ENCODE measurements at regions not wholly inside any gene's neighbourhood (a gene's known extent, or its start where the extent isn't known, plus 50 kb on each side); places are given as distances from the start of the nearest gene placed in this dataset.

DNA sequence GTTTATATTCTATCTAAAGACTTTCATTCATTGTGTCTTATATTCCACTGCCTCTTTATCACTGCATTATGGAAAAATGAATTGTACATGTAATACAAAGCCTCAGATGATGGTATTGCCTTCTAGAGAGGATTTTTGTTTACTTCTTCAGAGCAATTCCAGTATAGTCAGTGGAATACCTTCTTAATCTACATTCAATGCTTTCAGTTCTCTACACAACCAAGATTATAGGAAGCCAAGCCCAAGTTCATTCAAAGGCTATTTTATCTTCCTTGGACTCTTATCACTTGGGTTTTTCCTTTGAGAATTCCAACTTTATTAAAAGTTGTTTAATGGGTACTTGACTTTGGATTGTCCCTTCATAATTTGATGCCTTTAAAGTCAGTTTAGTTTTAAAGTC lies 1971.0 kb upstream of the FLRT2 start:
- Histone ChIP-seq H3K36me3 (no peaks in the 10 kb centered on the region), H3K27ac (no peak overlapping the region), H3K4me1 (no peaks in the 10 kb centered on the region), H3K27me3 (no peaks in the 10 kb centered on the region), H3K9me3 (no peaks in the 10 kb centered on the region), H3K4me3 (no peak overlapping the region)
- no peak for TF ChIP-seq CTCF (IDR thresholded peaks at IDR 0.05)
- no peak for TF ChIP-seq POLR2AphosphoS5 (IDR thresholded peaks at IDR 0.05)
- TF ChIP-seq EP300 (IDR thresholded peaks at IDR 0.05) = no peak
- TF ChIP-seq POLR2A (IDR thresholded peaks at IDR 0.05) = no peak
- ATAC-seq (ENCODE audit: low FRiP score in 2 of 2) (no peak), DNase-seq (no peak)

DNA sequence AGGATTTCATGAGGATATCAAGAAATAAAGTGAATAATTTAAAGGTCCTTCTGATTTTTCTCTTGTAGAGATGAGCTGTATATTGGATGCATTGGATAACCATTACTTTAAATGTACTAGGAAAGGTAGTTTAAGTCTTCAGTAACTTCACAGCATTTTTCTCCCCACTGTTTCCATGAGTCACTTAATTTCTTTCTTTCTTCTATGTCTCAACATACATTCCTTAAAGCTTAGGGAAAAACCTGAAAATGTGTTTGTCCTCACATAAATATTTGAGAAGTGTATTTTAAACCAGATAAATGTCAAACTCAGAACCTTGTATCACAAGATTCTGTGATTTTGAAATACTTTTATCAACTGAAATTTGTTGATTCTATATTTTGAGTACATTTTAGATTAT lies 1970.2 kb upstream of the FLRT2 start:
- H3K4me1 ChIP-seq = no peaks in the 10 kb centered on the region
- ATAC-seq (ENCODE audit: low FRiP score in 2 of 2) = no peak
- no peak overlapping the region for H3K27ac ChIP-seq

GRCh38 chr14:83561261-83561660 lies 1968.7 kb upstream of the FLRT2 start:
- ATAC-seq (ENCODE audit: low FRiP score in 2 of 2) (no peak), DNase-seq (peak in 1 of 2 donors; percentile 41)
- Histone ChIP-seq H3K27me3 (no peaks in the 10 kb centered on the region), H3K9me3 (no peaks in the 10 kb centered on the region), H3K4me1 (no peaks in the 10 kb centered on the region), H3K36me3 (no peaks in the 10 kb centered on the region), H3K4me3 (no peak overlapping the region), H3K27ac (no peak overlapping the region)
- TF ChIP-seq CTCF (IDR thresholded peaks at IDR 0.05) (no peak), POLR2AphosphoS5 (IDR thresholded peaks at IDR 0.05) (no peak), POLR2A (IDR thresholded peaks at IDR 0.05) (no peak)
- WGBS, 2 donors = 92 to 94% methylated on average over 7 of the region's 7 CpGs

More for the DNA sequence above, 1970.2 kb upstream of the FLRT2 start:
- H3K27me3 ChIP-seq = no peaks in the 10 kb centered on the region
- no peak for DNase-seq
- H3K36me3 ChIP-seq = no peaks in the 10 kb centered on the region
- no peaks in the 10 kb centered on the region for H3K9me3 ChIP-seq
- no peak for TF ChIP-seq POLR2A (IDR thresholded peaks at IDR 0.05)
- TF ChIP-seq POLR2AphosphoS5 (IDR thresholded peaks at IDR 0.05) = no peak
- TF ChIP-seq EP300 (IDR thresholded peaks at IDR 0.05) = no peak
- TF ChIP-seq CTCF (IDR thresholded peaks at IDR 0.05) = no peak
- no peak overlapping the region for H3K4me3 ChIP-seq

GRCh38 chr14:83566567-83566966 lies 1963.4 kb upstream of the FLRT2 start:
- H3K4me1 ChIP-seq = no peaks in the 10 kb centered on the region
- no peak for ATAC-seq (ENCODE audit: low FRiP score in 2 of 2)

More at GRCh38 chr14:83566567-83566966, 1963.4 kb upstream of the FLRT2 start:
- WGBS, 2 donors = 89 to 91% methylated on average over 1 of the region's 1 CpG
- DNase-seq = no peak
- Histone ChIP-seq H3K36me3 (no peaks in the 10 kb centered on the region), H3K9me3 (no peaks in the 10 kb centered on the region), H3K4me3 (no peak overlapping the region), H3K27ac (no peak overlapping the region), H3K27me3 (no peaks in the 10 kb centered on the region)
- TF ChIP-seq CTCF (IDR thresholded peaks at IDR 0.05) (no peak), EP300 (IDR thresholded peaks at IDR 0.05) (no peak), POLR2A (IDR thresholded peaks at IDR 0.05) (no peak), POLR2AphosphoS5 (IDR thresholded peaks at IDR 0.05) (no peak)

All from upper lobe of left lung (tissue), 6 donors.